Left hindlimb (tissue), 1 donor: ENCODE measurements at regions not wholly inside any gene's neighbourhood (a gene's known extent, or its start where the extent isn't known, plus 50 kb on each side); places are given as distances from the start of the nearest gene placed in this dataset.
A peak's percentile ranks its signal among the peaks of the same experiment; 100 is the strongest.

Source experiments
- DNase-seq: peaks from one replicate; pipeline ENCODE4 v3.0.0-alpha.2; 2018

- DNase-seq, result no peak
Measured at GRCh38 chr13:50670847-50671496, 172.5 kb downstream of the DLEU7 start.

GRCh38 chr13:50671497-50671850 lies 172.0 kb downstream of the DLEU7 start:
- DNase-seq, result no peak

GRCh38 chr13:50672025-50672424 lies 171.5 kb downstream of the DLEU7 start:
- no peak for DNase-seq

- DNase-seq, result no peak
Measured at GRCh38 chr13:50675651-50676050, 167.8 kb downstream of the DLEU7 start.

GRCh38 chr13:50676602-50677001 lies 166.9 kb downstream of the DLEU7 start:
- no peak for DNase-seq

GRCh38 chr13:50677258-50677657 lies 166.2 kb downstream of the DLEU7 start:
- no peak for DNase-seq

GRCh38 chr13:50677687-50678463 lies 165.6 kb downstream of the DLEU7 start:
- no peak for DNase-seq

GRCh38 chr13:50678464-50679162 lies 164.9 kb downstream of the DLEU7 start:
- no peak for DNase-seq

GRCh38 chr13:50679321-50679720 lies 164.2 kb downstream of the DLEU7 start:
- DNase-seq, result no peak

GRCh38 chr13:50682002-50682401 lies 161.5 kb downstream of the DLEU7 start:
- DNase-seq, result no peak

GRCh38 chr13:50682966-50683365 lies 160.5 kb downstream of the DLEU7 start:
- no peak for DNase-seq

- peak; percentile 40 for DNase-seq
Measured at GRCh38 chr13:50684366-50684765, 159.1 kb downstream of the DLEU7 start.

GRCh38 chr13:50685491-50685890 lies 158.0 kb downstream of the DLEU7 start:
- peak; percentile 84 for DNase-seq

- DNase-seq, result no peak
Measured at GRCh38 chr13:50685956-50686355, 157.5 kb downstream of the DLEU7 start.

- no peak for DNase-seq
Measured at GRCh38 chr13:50686551-50686950, 156.9 kb downstream of the DLEU7 start.

- DNase-seq, result no peak
Measured at GRCh38 chr13:50687545-50687944, 155.9 kb downstream of the DLEU7 start.

- no peak for DNase-seq
Measured at GRCh38 chr13:50690006-50690405, 153.5 kb downstream of the DLEU7 start.

GRCh38 chr13:50691176-50691680 lies 152.3 kb downstream of the DLEU7 start:
- no peak for DNase-seq

GRCh38 chr13:50691681-50692263 lies 151.7 kb downstream of the DLEU7 start:
- no peak for DNase-seq

- DNase-seq, result no peak
Measured at GRCh38 chr13:50692396-50692915, 151.0 kb downstream of the DLEU7 start.

- DNase-seq, result peak; percentile 64
Measured at GRCh38 chr13:50693727-50694126, 149.8 kb downstream of the DLEU7 start.

GRCh38 chr13:50697746-50698539 lies 145.5 kb downstream of the DLEU7 start:
- DNase-seq, result no peak
